Thyroid gland (tissue), 4 donors: ENCODE measurements at regions not wholly inside any gene's neighbourhood (a gene's known extent, or its start where the extent isn't known, plus 50 kb on each side); places are given as distances from the start of the nearest gene placed in this dataset.

Source experiments
- DNase-seq, 2 donors: peaks; one replicate each; pipeline ENCODE4 v3.0.0-alpha.2; 2019
- H3K27ac ChIP-seq, 3 donors: fragments of 200-600 bp; sonication (generic); 1 replicate in 2 of 3; 2 replicates in 1 of 3; pipeline ENCODE4 v1.5.1; 2016 to 2019; ENCODE audit warnings: mild to moderate bottlenecking in 1 of 3, moderate library complexity in 1 of 3
- H3K27me3 ChIP-seq: fragments of 200-600 bp; sonication (generic); one replicate; pipeline ENCODE4 v1.5.1; 2019
- H3K36me3 ChIP-seq, 2 donors: fragments of 200-600 bp; sonication (generic); one replicate each; pipeline ENCODE4 v1.5.1; 2016 to 2019
- H3K4me1 ChIP-seq, 2 donors: fragments of 200-600 bp; sonication (generic); one replicate each; pipeline ENCODE4 v1.5.1; 2017 to 2019
- H3K4me3 ChIP-seq, 3 donors: fragments of 200-600 bp; sonication (generic); replicated peaks in 1 of 3; 1 replicate in 2 of 3; 2 replicates in 1 of 3; pipeline ENCODE4 v1.5.1; 2016; ENCODE audit warnings: mild to moderate bottlenecking in 1 of 3
- H3K9me3 ChIP-seq: fragments of 200-600 bp; sonication (generic); one replicate; pipeline ENCODE4 v1.5.1; 2017
- CTCF ChIP-seq, 6 experiments: fragments of 200-600 bp in 3 of 6; fragments of 450-650 bp in 3 of 6; sonication (generic) in 3 of 6; IDR thresholded peaks; one replicate each; pipeline ENCODE4 v1.5.1; 2016 to 2019; ENCODE audit warnings: antibody characterized with exemption in 6 of 6, mild to moderate bottlenecking in 2 of 6, inconsistent platforms in 1 of 6, moderate library complexity in 1 of 6
- POLR2A ChIP-seq, 2 donors: fragments of 450-650 bp; IDR thresholded peaks; one replicate each; pipeline ENCODE4 v1.6.1; 2017; ENCODE audit warnings: antibody characterized with exemption in 2 of 2, mild to moderate bottlenecking in 2 of 2, moderate library complexity in 1 of 2
- WGBS, 2 donors: methylation state at CpG; one replicate each; pipeline ENCODE4 v1.1.5; 2017; 5-methylcytosine and 5-hydroxymethylcytosine counted together
- intact Hi-C: fragments of 100-400 bp; cut with DNase I; formaldehyde crosslinking; loops from one replicate; pipeline ENCODE4 v1.15.1; 2023

GRCh38 chr17:27380551-27380950 lies 75.7 kb upstream of the KSR1 start:
- Histone ChIP-seq H3K4me3 (peak overlapping the region in 1 of 3 donors; percentile 4), H3K36me3 (no peaks in the 10 kb centered on the region), H3K27ac (peak overlapping the region; percentile 54 to 84 (median 68)), H3K9me3 (no peaks in the 10 kb centered on the region), H3K27me3 (no peaks in the 10 kb centered on the region), H3K4me1 (peaks cover 28 to 40% of the 10 kb centered on the region in 2 donors)
- intact Hi-C loops: no loop called here
- no peak for DNase-seq
- 55 to 63% methylated on average over 10 of the region's 10 CpGs for WGBS, 2 donors
- TF ChIP-seq CTCF (IDR thresholded peaks at IDR 0.05): no peak
- no peak for TF ChIP-seq POLR2A (IDR thresholded peaks at IDR 0.05)

GRCh38 chr17:27381007-27381501 lies 75.2 kb upstream of the KSR1 start:
- 60 to 61% methylated on average over 15 of the region's 22 CpGs for WGBS, 2 donors
- TF ChIP-seq POLR2A (IDR thresholded peaks at IDR 0.05) (no peak), CTCF (IDR thresholded peaks at IDR 0.05) (peak; percentile 47 to 67 (median 61))
- H3K4me1 ChIP-seq: peaks cover 28 to 40% of the 10 kb centered on the region in 2 donors
- no peak overlapping the region for H3K4me3 ChIP-seq
- intact Hi-C loops: no loop called here
- peak; percentile 50 to 60 for DNase-seq
- H3K27me3 ChIP-seq: no peaks in the 10 kb centered on the region
- no peak overlapping the region for H3K27ac ChIP-seq
- no peaks in the 10 kb centered on the region for H3K36me3 ChIP-seq
- H3K9me3 ChIP-seq: no peaks in the 10 kb centered on the region

GRCh38 chr17:27382025-27382424 lies 74.2 kb upstream of the KSR1 start:
- Histone ChIP-seq H3K4me3 (no peak overlapping the region), H3K27ac (no peak overlapping the region), H3K9me3 (no peaks in the 10 kb centered on the region), H3K27me3 (no peaks in the 10 kb centered on the region), H3K4me1 (peaks cover 28 to 40% of the 10 kb centered on the region in 2 donors), H3K36me3 (no peaks in the 10 kb centered on the region)
- WGBS, 2 donors: 88 to 97% methylated on average over 5 of the region's 5 CpGs
- intact Hi-C loops: no loop called here
- no peak for DNase-seq
- no peak for TF ChIP-seq CTCF (IDR thresholded peaks at IDR 0.05)
- TF ChIP-seq POLR2A (IDR thresholded peaks at IDR 0.05): no peak

GRCh38 chr17:27384261-27384701 lies 72.0 kb upstream of the KSR1 start:
- H3K27me3 ChIP-seq: no peaks in the 10 kb centered on the region
- H3K4me3 ChIP-seq: no peak overlapping the region
- peak; percentile 92 to 93 for DNase-seq
- no peaks in the 10 kb centered on the region for H3K9me3 ChIP-seq
- peak overlapping the region; percentile 46 to 62 (median 49) for H3K27ac ChIP-seq
- 12 to 18% methylated on average over 7 of the region's 7 CpGs for WGBS, 2 donors
- peaks cover 15 to 32% of the 10 kb centered on the region in 2 donors for H3K4me1 ChIP-seq
- intact Hi-C loops: no loop called here
- TF ChIP-seq POLR2A (IDR thresholded peaks at IDR 0.05): no peak
- TF ChIP-seq CTCF (IDR thresholded peaks at IDR 0.05): peak in 3 of 6 experiments; percentile 19 to 37 (median 33)
- H3K36me3 ChIP-seq: no peaks in the 10 kb centered on the region

GRCh38 chr17:27384726-27385125 lies 71.5 kb upstream of the KSR1 start:
- H3K36me3 ChIP-seq: no peaks in the 10 kb centered on the region
- no peak overlapping the region for H3K4me3 ChIP-seq
- peak overlapping the region; percentile 42 to 49 (median 46) for H3K27ac ChIP-seq
- WGBS, 2 donors: 89% methylated on average over 2 of the region's 2 CpGs
- H3K27me3 ChIP-seq: no peaks in the 10 kb centered on the region
- no peak for TF ChIP-seq POLR2A (IDR thresholded peaks at IDR 0.05)
- TF ChIP-seq CTCF (IDR thresholded peaks at IDR 0.05): no peak
- intact Hi-C loops: no loop called here
- no peak for DNase-seq
- peaks cover 14 to 28% of the 10 kb centered on the region in 2 donors for H3K4me1 ChIP-seq
- H3K9me3 ChIP-seq: no peaks in the 10 kb centered on the region
